ENCODE measurements at regions not wholly inside any gene's neighbourhood (a gene's known extent, or its start where the extent isn't known, plus 50 kb on each side); places are given as distances from the start of the nearest gene placed in this dataset.
"Not testable (repeated sequence)": the region's sequence is repeated elsewhere in the genome, so short reads cannot be mapped to it uniquely, and the experiment has no call there.

DNA sequence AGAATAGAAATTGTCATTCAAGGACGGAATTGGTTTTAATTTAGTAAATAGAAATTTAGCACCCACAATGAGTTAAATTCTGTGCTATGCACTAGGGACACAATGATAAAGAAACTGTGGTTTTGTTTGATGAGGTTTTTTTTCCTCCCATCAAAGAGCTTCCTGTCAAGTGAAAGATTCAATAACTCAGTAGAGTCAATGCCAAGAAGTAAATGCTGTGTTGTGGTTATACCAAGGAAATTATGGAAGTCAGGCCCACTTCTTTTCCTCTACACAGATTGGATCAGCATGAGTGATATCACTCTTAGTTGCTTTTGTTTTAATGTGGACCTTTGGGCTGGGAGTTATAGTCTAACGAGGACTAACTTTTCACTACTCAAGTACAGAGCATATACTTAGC, 1269.6 kb upstream of the ADGRL2 start:
- TF ChIP-seq POLR2AphosphoS5 (IDR thresholded peaks at IDR 0.05; ENCODE audit: low read depth), result no peak
- TF ChIP-seq, protein P1, sequence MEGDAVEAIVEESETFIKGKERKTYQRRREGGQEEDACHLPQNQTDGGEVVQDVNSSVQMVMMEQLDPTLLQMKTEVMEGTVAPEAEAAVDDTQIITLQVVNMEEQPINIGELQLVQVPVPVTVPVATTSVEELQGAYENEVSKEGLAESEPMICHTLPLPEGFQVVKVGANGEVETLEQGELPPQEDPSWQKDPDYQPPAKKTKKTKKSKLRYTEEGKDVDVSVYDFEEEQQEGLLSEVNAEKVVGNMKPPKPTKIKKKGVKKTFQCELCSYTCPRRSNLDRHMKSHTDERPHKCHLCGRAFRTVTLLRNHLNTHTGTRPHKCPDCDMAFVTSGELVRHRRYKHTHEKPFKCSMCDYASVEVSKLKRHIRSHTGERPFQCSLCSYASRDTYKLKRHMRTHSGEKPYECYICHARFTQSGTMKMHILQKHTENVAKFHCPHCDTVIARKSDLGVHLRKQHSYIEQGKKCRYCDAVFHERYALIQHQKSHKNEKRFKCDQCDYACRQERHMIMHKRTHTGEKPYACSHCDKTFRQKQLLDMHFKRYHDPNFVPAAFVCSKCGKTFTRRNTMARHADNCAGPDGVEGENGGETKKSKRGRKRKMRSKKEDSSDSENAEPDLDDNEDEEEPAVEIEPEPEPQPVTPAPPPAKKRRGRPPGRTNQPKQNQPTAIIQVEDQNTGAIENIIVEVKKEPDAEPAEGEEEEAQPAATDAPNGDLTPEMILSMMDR (IDR thresholded peaks at IDR 0.05; ENCODE audit: insufficient read depth, low read length), result no peak
- no peak for TF ChIP-seq GABPA (IDR thresholded peaks at IDR 0.05; ENCODE audit: low read depth)
- no peak for DNase-seq (ENCODE audit: low read depth in 1 of 2, low spot score in 1 of 2)
- Histone ChIP-seq H3K27me3 (ENCODE audit: insufficient read depth, poor library complexity, severe bottlenecking) (no peaks in the 10 kb centered on the region), H3K4me3 (replicated peaks; ENCODE audit: insufficient read depth, low read length) (no peak overlapping the region), H3K27ac (replicated peaks) (no peak overlapping the region)

DNA sequence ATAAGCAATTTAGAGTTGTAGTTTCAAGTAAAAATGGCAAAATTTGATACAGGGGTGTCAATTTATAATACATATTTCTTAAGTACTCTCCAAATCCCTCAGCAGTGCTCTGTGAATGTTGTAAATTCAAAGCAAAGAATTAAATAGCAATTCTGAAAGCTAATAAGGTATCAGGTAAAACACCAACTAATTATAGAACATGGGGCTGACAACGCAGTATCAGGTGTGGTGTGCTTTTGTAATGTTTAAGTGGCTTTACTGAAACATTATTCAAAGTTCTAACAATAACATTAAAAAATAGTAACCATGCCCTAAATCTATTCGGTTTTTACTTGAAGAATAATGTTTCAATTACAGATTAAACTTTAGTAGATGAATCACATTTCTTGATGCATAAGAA, 1271.2 kb upstream of the ADGRL2 start:
- TF ChIP-seq SPI1 (IDR thresholded peaks at IDR 0.05; ENCODE audit: borderline replicate concordance, low read depth) (no peak), POLR2AphosphoS5 (IDR thresholded peaks at IDR 0.05; ENCODE audit: low read depth) (no peak), GABPA (IDR thresholded peaks at IDR 0.05; ENCODE audit: low read depth) (no peak)
- TF ChIP-seq, protein P2, sequence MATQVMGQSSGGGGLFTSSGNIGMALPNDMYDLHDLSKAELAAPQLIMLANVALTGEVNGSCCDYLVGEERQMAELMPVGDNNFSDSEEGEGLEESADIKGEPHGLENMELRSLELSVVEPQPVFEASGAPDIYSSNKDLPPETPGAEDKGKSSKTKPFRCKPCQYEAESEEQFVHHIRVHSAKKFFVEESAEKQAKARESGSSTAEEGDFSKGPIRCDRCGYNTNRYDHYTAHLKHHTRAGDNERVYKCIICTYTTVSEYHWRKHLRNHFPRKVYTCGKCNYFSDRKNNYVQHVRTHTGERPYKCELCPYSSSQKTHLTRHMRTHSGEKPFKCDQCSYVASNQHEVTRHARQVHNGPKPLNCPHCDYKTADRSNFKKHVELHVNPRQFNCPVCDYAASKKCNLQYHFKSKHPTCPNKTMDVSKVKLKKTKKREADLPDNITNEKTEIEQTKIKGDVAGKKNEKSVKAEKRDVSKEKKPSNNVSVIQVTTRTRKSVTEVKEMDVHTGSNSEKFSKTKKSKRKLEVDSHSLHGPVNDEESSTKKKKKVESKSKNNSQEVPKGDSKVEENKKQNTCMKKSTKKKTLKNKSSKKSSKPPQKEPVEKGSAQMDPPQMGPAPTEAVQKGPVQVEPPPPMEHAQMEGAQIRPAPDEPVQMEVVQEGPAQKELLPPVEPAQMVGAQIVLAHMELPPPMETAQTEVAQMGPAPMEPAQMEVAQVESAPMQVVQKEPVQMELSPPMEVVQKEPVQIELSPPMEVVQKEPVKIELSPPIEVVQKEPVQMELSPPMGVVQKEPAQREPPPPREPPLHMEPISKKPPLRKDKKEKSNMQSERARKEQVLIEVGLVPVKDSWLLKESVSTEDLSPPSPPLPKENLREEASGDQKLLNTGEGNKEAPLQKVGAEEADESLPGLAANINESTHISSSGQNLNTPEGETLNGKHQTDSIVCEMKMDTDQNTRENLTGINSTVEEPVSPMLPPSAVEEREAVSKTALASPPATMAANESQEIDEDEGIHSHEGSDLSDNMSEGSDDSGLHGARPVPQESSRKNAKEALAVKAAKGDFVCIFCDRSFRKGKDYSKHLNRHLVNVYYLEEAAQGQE (IDR thresholded peaks at IDR 0.05; ENCODE audit: insufficient replicate concordance, low read depth), result no peak
- TF ChIP-seq, protein P1 (IDR thresholded peaks at IDR 0.05; ENCODE audit: insufficient read depth, low read length), result no peak
- no peaks in the 10 kb centered on the region for H3K27me3 ChIP-seq (ENCODE audit: insufficient read depth, poor library complexity, severe bottlenecking)
- H3K4me3 ChIP-seq (replicated peaks; ENCODE audit: insufficient read depth, low read length), result no peak overlapping the region
- H3K27ac ChIP-seq (replicated peaks), result no peak overlapping the region
- no peak for DNase-seq (ENCODE audit: low read depth in 1 of 2, low spot score in 1 of 2)

DNA sequence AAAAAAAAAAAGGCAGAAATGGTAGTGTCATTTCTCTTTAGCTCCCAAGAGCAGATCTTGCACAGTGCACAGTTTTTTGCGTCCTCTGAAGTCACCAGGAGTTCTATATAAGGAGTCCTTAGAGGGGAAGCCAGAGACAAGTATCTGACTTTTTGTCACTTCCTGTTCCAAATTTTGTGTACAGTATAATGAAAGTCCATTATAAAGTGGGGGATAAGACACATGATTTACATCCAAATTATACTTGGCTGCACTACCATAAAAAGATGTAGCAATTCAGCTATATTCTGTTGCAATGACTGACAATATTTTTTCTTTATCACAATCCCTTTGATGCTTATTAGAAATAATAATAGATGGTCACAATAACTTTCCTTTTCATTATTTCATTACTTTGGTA, 1276.9 kb upstream of the ADGRL2 start:
- no peaks in the 10 kb centered on the region for H3K27me3 ChIP-seq (ENCODE audit: insufficient read depth, poor library complexity, severe bottlenecking)

DNA sequence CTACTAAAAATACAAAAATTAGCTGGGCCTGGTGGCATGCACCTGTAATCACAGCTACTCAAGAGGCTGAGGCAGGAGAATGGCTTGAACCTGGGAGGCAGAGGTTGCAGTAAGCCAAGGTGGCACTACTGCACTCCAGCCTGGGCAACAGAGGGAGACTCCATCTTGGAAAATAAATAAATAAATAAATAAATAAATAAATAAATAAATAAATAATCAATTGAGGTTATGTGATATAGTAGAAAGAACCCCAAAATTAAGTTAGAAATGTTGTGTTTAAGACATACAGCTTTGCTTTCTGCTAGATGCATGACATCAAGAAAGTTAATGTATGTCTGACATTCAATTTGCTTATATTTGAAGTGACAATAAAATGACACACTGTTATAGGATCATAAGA, 1277.7 kb upstream of the ADGRL2 start:
- not testable (repeated sequence) for H3K27me3 ChIP-seq (ENCODE audit: insufficient read depth, poor library complexity, severe bottlenecking); H3K27ac ChIP-seq (replicated peaks); DNase-seq (ENCODE audit: low read depth in 1 of 2, low spot score in 1 of 2); H3K4me3 ChIP-seq (replicated peaks; ENCODE audit: insufficient read depth, low read length)

More for the DNA sequence above, 1276.9 kb upstream of the ADGRL2 start:
- no peak overlapping the region for H3K4me3 ChIP-seq (replicated peaks; ENCODE audit: insufficient read depth, low read length)
- no peak for DNase-seq (ENCODE audit: low read depth in 1 of 2, low spot score in 1 of 2)
- no peak overlapping the region for H3K27ac ChIP-seq (replicated peaks)
- TF ChIP-seq SPI1 (IDR thresholded peaks at IDR 0.05; ENCODE audit: borderline replicate concordance, low read depth) (no peak), POLR2AphosphoS5 (IDR thresholded peaks at IDR 0.05; ENCODE audit: low read depth) (no peak), GABPA (IDR thresholded peaks at IDR 0.05; ENCODE audit: low read depth) (no peak)
- TF ChIP-seq, protein P1 (IDR thresholded peaks at IDR 0.05; ENCODE audit: insufficient read depth, low read length), result no peak
- TF ChIP-seq, protein P2 (IDR thresholded peaks at IDR 0.05; ENCODE audit: insufficient replicate concordance, low read depth), result no peak
